H1 (cell line): ENCODE measurements at regions not wholly inside any gene's neighbourhood (a gene's known extent, or its start where the extent isn't known, plus 50 kb on each side); places are given as distances from the start of the nearest gene placed in this dataset.
"Not testable (repeated sequence)": the region's sequence is repeated elsewhere in the genome, so short reads cannot be mapped to it uniquely, and the experiment has no call there.

Experiments used
- CTCF ChIA-PET: fragments of 300-600 bp; sonication (Branson Sonifier 250); formaldehyde crosslinking; loops from one replicate; lab custom pipeline; 2021; ENCODE audit not compliant: partially characterized antibody; lab: Charles Lee
- POLR2A ChIA-PET: fragments of 300-600 bp; sonication (Branson Sonifier 250); formaldehyde crosslinking; loops from one replicate; lab custom pipeline; 2021; ENCODE audit warnings: inconsistent platforms; ENCODE audit not compliant: partially characterized antibody; lab: Charles Lee
- DNase-seq, 2 experiments: peaks; one replicate each; pipeline versions ENCODE4 v3.0.0 to v3.0.0-alpha.2; 2010 to 2022; ENCODE audit warnings: low spot score in 2 of 2, low read depth in 1 of 2, mixed read lengths in 1 of 2
- FAIRE-seq: peaks from 2 replicates; lab custom pipeline; 2011; peaks lifted over from hg19 to GRCh38; lab: Jason Lieb, UNC
- H2AFZ ChIP-seq: 2 replicates; pipeline ENCODE4 v1.8.1; 2012; ENCODE audit warnings: low read length, inconsistent platforms
- H2AK5ac ChIP-seq: 2 replicates; pipeline ENCODE4 v1.6.1; 2013; ENCODE audit warnings: low read depth, low read length
- H2BK120ac ChIP-seq: replicated peaks from 2 replicates; pipeline ENCODE3; 2013; ENCODE audit warnings: low read depth, low read length, inconsistent platforms
- H2BK12ac ChIP-seq: 2 replicates; pipeline ENCODE4 v1.6.1; 2013; ENCODE audit warnings: low read depth, low read length
- H2BK15ac ChIP-seq: 2 replicates; pipeline ENCODE4 v1.6.1; 2013; ENCODE audit warnings: low read length
- H2BK20ac ChIP-seq: 2 replicates; pipeline ENCODE4 v1.6.1; 2013; ENCODE audit warnings: low read length
- H2BK5ac ChIP-seq: 2 replicates; pipeline ENCODE4 v1.6.1; 2013; ENCODE audit warnings: low read depth, low read length
- H3K14ac ChIP-seq: 2 replicates; pipeline ENCODE4 v1.6.1; 2013; ENCODE audit warnings: inconsistent platforms; ENCODE audit not compliant: insufficient read length
- H3K18ac ChIP-seq: 2 replicates; pipeline ENCODE4 v1.6.1; 2013; ENCODE audit warnings: low read length; ENCODE audit errors: extremely low read depth
- H3K23ac ChIP-seq: 2 replicates; pipeline ENCODE4 v1.6.1; 2013; ENCODE audit warnings: inconsistent platforms; ENCODE audit not compliant: insufficient read length
- H3K23me2 ChIP-seq: 2 replicates; pipeline ENCODE4 v1.6.1; 2013; ENCODE audit warnings: low read depth, low read length
- H3K27ac ChIP-seq: 2 replicates; pipeline ENCODE4 v1.6.1; 2011; ENCODE audit warnings: low read depth, low read length, inconsistent platforms
- H3K27me3 ChIP-seq, 4 experiments: replicated peaks in 1 of 4; 1 replicate in 1 of 4; 2 replicates in 3 of 4; pipeline versions ENCODE4 v1.6.1 to v1.8.1; 2011 to 2013; ENCODE audit warnings: low read length in 3 of 4, mild to moderate bottlenecking in 3 of 4, inconsistent platforms in 2 of 4, mixed read lengths in 2 of 4, moderate library complexity in 1 of 4; ENCODE audit not compliant: control insufficient read depth in 3 of 4, insufficient read depth in 3 of 4; ENCODE audit errors: extremely low read depth in 1 of 4
- H3K36me3 ChIP-seq, 4 experiments: 2 replicates each; pipeline versions ENCODE4 v1.6.1 to v1.8.1; 2011 to 2013; ENCODE audit warnings: mild to moderate bottlenecking in 4 of 4, low read length in 3 of 4, moderate library complexity in 2 of 4, control low read depth in 1 of 4, inconsistent platforms in 1 of 4; ENCODE audit not compliant: insufficient read depth in 4 of 4, control insufficient read depth in 2 of 4
- H3K4ac ChIP-seq: replicated peaks from 2 replicates; pipeline ENCODE3; 2013; ENCODE audit warnings: low read length, low read depth, mixed read lengths, inconsistent platforms; ENCODE audit not compliant: insufficient read length
- H3K4me1 ChIP-seq, 4 experiments: replicated peaks in 1 of 4; 1 replicate in 1 of 4; 2 replicates in 3 of 4; pipeline versions ENCODE4 v1.6.1 to v1.8.1; 2011 to 2013; ENCODE audit warnings: low read length in 3 of 4, inconsistent platforms in 2 of 4, mixed read lengths in 1 of 4; ENCODE audit not compliant: insufficient read depth in 4 of 4, control insufficient read depth in 3 of 4
- H3K4me2 ChIP-seq, 2 experiments: 2 replicates each; pipeline versions ENCODE4 v1.6.1 to v1.8.1; 2011 to 2013; ENCODE audit warnings: low read depth in 2 of 2, low read length in 2 of 2, control low read depth in 1 of 2, inconsistent platforms in 1 of 2, mild to moderate bottlenecking in 1 of 2; ENCODE audit not compliant: insufficient read depth in 1 of 2
- H3K4me3 ChIP-seq, 4 experiments: fragments of 200-600, 300-600 bp in 1 of 4; sonication (generic), shearing (Covaris generic), sonication (Bioruptor Twin) in 1 of 4; 2 replicates each; pipeline versions ENCODE4 v1.5.1 to v1.8.1; 2011 to 2016; ENCODE audit warnings: low read length in 4 of 4, low read depth in 3 of 4, control low read depth in 2 of 4, inconsistent platforms in 2 of 4, mild to moderate bottlenecking in 2 of 4, mixed read lengths in 1 of 4, moderate library complexity in 1 of 4; ENCODE audit not compliant: insufficient read depth in 2 of 4; ENCODE audit errors: extremely low read depth in 1 of 4
- H3K56ac ChIP-seq: replicated peaks from 2 replicates; pipeline ENCODE3; 2013; ENCODE audit warnings: low read depth, mild to moderate bottlenecking, mixed read lengths, low read length, inconsistent platforms; ENCODE audit not compliant: insufficient read length
- H3K79me1 ChIP-seq: 2 replicates; pipeline ENCODE4 v1.6.1; 2013; ENCODE audit warnings: low read depth, low read length, control low read depth
- H3K79me2 ChIP-seq, 2 experiments: 2 replicates each; pipeline versions ENCODE4 v1.6.1 to v1.8.1; 2012 to 2013; ENCODE audit warnings: low read length in 2 of 2, mild to moderate bottlenecking in 2 of 2, inconsistent platforms in 1 of 2; ENCODE audit not compliant: insufficient read depth in 2 of 2, control insufficient read depth in 1 of 2
- H3K9ac ChIP-seq, 4 experiments: replicated peaks in 1 of 4; 1 replicate in 1 of 4; 2 replicates in 3 of 4; pipeline versions ENCODE4 v1.6.1 to v1.8.1; 2011 to 2013; ENCODE audit warnings: low read depth in 3 of 4, low read length in 3 of 4, control low read depth in 2 of 4, mild to moderate bottlenecking in 2 of 4, moderate library complexity in 2 of 4, inconsistent platforms in 1 of 4; ENCODE audit errors: extremely low read depth in 1 of 4
- H3K9me3 ChIP-seq, 2 experiments: 2 replicates each; pipeline versions ENCODE4 v1.6.1 to v1.8.1; 2012 to 2013; ENCODE audit warnings: mild to moderate bottlenecking in 2 of 2, moderate library complexity in 2 of 2, control low read depth in 1 of 2, inconsistent platforms in 1 of 2, low read depth in 1 of 2, low read length in 1 of 2, mixed read lengths in 1 of 2; ENCODE audit not compliant: insufficient read depth in 2 of 2
- H4K20me1 ChIP-seq, 2 experiments: replicated peaks in 1 of 2; 2 replicates each; pipeline versions ENCODE3 to v1.8.1; 2011 to 2013; ENCODE audit warnings: inconsistent platforms in 2 of 2, low read length in 2 of 2, mild to moderate bottlenecking in 1 of 2; ENCODE audit not compliant: insufficient read depth in 2 of 2, control insufficient read depth in 1 of 2
- H4K5ac ChIP-seq: 2 replicates; pipeline ENCODE4 v1.6.1; 2013; ENCODE audit warnings: low read length, low read depth, mixed read lengths, inconsistent platforms; ENCODE audit not compliant: insufficient read length
- H4K8ac ChIP-seq: 2 replicates; pipeline ENCODE4 v1.8.0; 2013; ENCODE audit warnings: mild to moderate bottlenecking, moderate library complexity, low read length, inconsistent platforms; ENCODE audit not compliant: insufficient read depth; ENCODE audit errors: extremely low read depth
- H4K91ac ChIP-seq: replicated peaks from 2 replicates; pipeline ENCODE3; 2013; ENCODE audit warnings: low read length, mixed read lengths, inconsistent platforms; ENCODE audit not compliant: insufficient read length
- RNF2 ChIP-seq: fragments of 200-900, 300-1000 bp; sonication (generic); IDR thresholded peaks from 2 replicates; pipeline ENCODE4 v1.7.1; 2016; ENCODE audit warnings: borderline replicate concordance, low read depth, mild to moderate bottlenecking, antibody characterized with exemption, low read length; ENCODE audit not compliant: poor library complexity, severe bottlenecking; ENCODE audit errors: missing control alignments
- RXRA ChIP-seq: IDR thresholded peaks from 2 replicates; pipeline ENCODE4 v1.6.1; 2011; ENCODE audit warnings: low read depth, mild to moderate bottlenecking, low read length, moderate library complexity; ENCODE audit not compliant: insufficient read depth
- SP2 ChIP-seq: IDR thresholded peaks from 2 replicates; pipeline ENCODE4 v1.6.1; 2012; ENCODE audit warnings: mild to moderate bottlenecking, low read length, inconsistent platforms
- SUZ12 ChIP-seq: fragments of 200-600 bp; sonication (generic); IDR thresholded peaks from 2 replicates; pipeline ENCODE4 v1.6.1; 2012; ENCODE audit warnings: mild to moderate bottlenecking, inconsistent platforms, low read length, moderate library complexity, mixed read lengths
- WGBS, 2 experiments: shearing (Covaris generic) in 1 of 2; methylation state at CpG; one replicate each; pipeline versions ENCODE4 v1.1.6 to v1.1.7; 2013 to 2015; ENCODE audit warnings: low lambda C conversion rate in 2 of 2, mixed read lengths in 2 of 2, inconsistent platforms in 1 of 2, low coverage in 1 of 2, missing lambda C conversion rate in 1 of 2; ENCODE audit not compliant: insufficient replicate concordance in 2 of 2, insufficient coverage in 1 of 2, insufficient read length in 1 of 2; ENCODE audit errors: extremely low coverage in 1 of 2, missing lambda C conversion rate in 1 of 2; 5-methylcytosine and 5-hydroxymethylcytosine counted together

DNA sequence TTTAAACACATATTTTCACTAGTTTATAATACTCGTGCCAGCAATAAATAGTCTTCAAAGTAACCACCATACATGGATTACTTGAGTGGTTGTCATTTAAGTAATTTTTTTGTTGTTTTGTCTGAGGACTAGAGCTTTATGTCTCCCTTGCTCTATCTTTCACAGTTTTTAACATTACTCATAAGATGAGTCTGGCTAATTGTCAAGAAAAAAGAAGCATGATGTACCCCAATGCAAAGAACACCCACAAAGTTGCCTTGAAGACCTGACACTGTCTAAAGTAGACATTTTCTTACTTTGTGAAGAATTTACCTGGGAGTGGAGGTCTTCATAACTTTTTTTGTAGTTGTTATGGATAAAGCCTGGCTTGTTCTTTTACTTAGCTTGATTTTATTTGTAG, 210.4 kb upstream of the BRINP3 start (continued):
- TF ChIP-seq SUZ12 (no peak), SP2 (no peak), RXRA (no peak), RNF2 (no peak)

DNA sequence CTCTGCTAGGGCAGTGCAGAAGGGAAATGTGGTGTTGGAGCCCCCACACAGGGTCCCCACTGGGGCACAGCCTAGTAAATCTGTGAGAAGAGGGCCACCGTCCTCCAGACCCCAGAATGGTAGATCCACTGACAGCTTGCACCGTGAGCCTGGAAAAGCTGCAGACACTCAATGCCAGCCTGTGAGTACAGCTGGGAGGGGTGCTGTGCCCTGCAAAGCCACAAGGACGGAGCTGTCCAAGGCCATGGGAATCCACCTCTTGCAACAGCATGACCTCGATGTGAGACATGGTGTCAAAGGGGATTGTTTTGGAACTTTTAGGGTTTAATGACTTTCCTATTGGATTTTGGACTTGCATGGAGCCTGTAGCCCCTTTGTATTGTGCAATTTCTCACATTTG, 220.8 kb upstream of the BRINP3 start:
- H2BK20ac ChIP-seq, H3K9me3 ChIP-seq, CTCF ChIA-PET: not testable (repeated sequence)

More for the DNA sequence above, 220.8 kb upstream of the BRINP3 start:
- DNase-seq, H2BK5ac ChIP-seq, H3K27ac ChIP-seq, H3K14ac ChIP-seq, H2BK120ac ChIP-seq, H3K18ac ChIP-seq, H3K79me1 ChIP-seq, H2BK15ac ChIP-seq, H3K23ac ChIP-seq, H4K5ac ChIP-seq, H3K4me3 ChIP-seq, H4K8ac ChIP-seq, H3K4me2 ChIP-seq, H3K9ac ChIP-seq, H2BK12ac ChIP-seq, POLR2A ChIA-PET, FAIRE-seq, H3K4ac ChIP-seq, H2AK5ac ChIP-seq, H3K56ac ChIP-seq, H3K23me2 ChIP-seq, H2AFZ ChIP-seq, H3K79me2 ChIP-seq, H3K36me3 ChIP-seq, H3K27me3 ChIP-seq, H4K20me1 ChIP-seq, H3K4me1 ChIP-seq, H4K91ac ChIP-seq: not testable (repeated sequence)
- 95% methylated on average over 4 of the region's 4 CpGs; no CpG with 5 or more reads in 1 of the 2 experiments for WGBS, 2 experiments
